HepG2 (cell line): ENCODE measurements at regions not wholly inside any gene's neighbourhood (a gene's known extent, or its start where the extent isn't known, plus 50 kb on each side); places are given as distances from the start of the nearest gene placed in this dataset.

Source experiments
- HMGXB3 ChIP-seq: sonication (generic); formaldehyde crosslinking; IDR thresholded peaks from 2 replicates; pipeline ENCODE4 v1.4.0; 2020; ENCODE audit warnings: missing genetic modification reagents, borderline replicate concordance
- POLR2A ChIP-seq, 2 experiments: IDR thresholded peaks; 2 replicates each; pipeline ENCODE4 v1.6.1; 2011; ENCODE audit warnings: low read depth in 2 of 2, low read length in 2 of 2, mild to moderate bottlenecking in 1 of 2, moderate library complexity in 1 of 2; ENCODE audit not compliant: insufficient read depth in 1 of 2
- RFX5 ChIP-seq: IDR thresholded peaks from 2 replicates; pipeline ENCODE4 v1.6.1; 2011; ENCODE audit warnings: low read depth, low read length, improper control_type of control experiment
- SETDB1 ChIP-seq: sonication (generic); formaldehyde crosslinking; IDR thresholded peaks from 2 replicates; pipeline ENCODE4 v1.5.1; 2020; ENCODE audit warnings: missing genetic modification reagents, mild to moderate bottlenecking, borderline replicate concordance
- ZSCAN20 ChIP-seq: sonication (generic); formaldehyde crosslinking; IDR thresholded peaks from 2 replicates; pipeline ENCODE4 v1.4.0; 2020; ENCODE audit warnings: missing genetic modification reagents, mild to moderate bottlenecking, borderline replicate concordance
- TF ChIP-seq, protein P1 (sequence below): sonication (generic); formaldehyde crosslinking; IDR thresholded peaks from 2 replicates; pipeline ENCODE4 v1.5.0; 2020; ENCODE audit warnings: mild to moderate bottlenecking, missing genetic modification reagents, moderate library complexity

- no peak for TF ChIP-seq POLR2A (IDR thresholded peaks at IDR 0.05; ENCODE audit: insufficient read depth in 1 of 2, low read depth in 2 of 2, low read length in 2 of 2)
- no peak for TF ChIP-seq RFX5
- no peak for TF ChIP-seq ZSCAN20 (CRISPR knock-in tag)
- TF ChIP-seq, protein P1, sequence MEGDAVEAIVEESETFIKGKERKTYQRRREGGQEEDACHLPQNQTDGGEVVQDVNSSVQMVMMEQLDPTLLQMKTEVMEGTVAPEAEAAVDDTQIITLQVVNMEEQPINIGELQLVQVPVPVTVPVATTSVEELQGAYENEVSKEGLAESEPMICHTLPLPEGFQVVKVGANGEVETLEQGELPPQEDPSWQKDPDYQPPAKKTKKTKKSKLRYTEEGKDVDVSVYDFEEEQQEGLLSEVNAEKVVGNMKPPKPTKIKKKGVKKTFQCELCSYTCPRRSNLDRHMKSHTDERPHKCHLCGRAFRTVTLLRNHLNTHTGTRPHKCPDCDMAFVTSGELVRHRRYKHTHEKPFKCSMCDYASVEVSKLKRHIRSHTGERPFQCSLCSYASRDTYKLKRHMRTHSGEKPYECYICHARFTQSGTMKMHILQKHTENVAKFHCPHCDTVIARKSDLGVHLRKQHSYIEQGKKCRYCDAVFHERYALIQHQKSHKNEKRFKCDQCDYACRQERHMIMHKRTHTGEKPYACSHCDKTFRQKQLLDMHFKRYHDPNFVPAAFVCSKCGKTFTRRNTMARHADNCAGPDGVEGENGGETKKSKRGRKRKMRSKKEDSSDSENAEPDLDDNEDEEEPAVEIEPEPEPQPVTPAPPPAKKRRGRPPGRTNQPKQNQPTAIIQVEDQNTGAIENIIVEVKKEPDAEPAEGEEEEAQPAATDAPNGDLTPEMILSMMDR (CRISPR knock-in tag) = no peak
- TF ChIP-seq HMGXB3 (CRISPR knock-in tag) = no peak
- no peak for TF ChIP-seq SETDB1 (CRISPR knock-in tag)
Measured at GRCh38 chr18:66966171-66966570, 362.3 kb upstream of the CDH19 start.
